ENCODE measurements at regions not wholly inside any gene's neighbourhood (a gene's known extent, or its start where the extent isn't known, plus 50 kb on each side); places are given as distances from the start of the nearest gene placed in this dataset.
"Not testable (repeated sequence)": the region's sequence is repeated elsewhere in the genome, so short reads cannot be mapped to it uniquely, and the experiment has no call there.

- DNase-seq: no peak
These were observed 198.5 kb upstream of the HEY2 start for GRCh38 chr6:125550892-125551291.

- no peak for DNase-seq
These were observed 196.6 kb upstream of the HEY2 start for GRCh38 chr6:125552819-125553218.

GRCh38 chr6:125554456-125554855, 195.0 kb upstream of the HEY2 start:
- DNase-seq: no peak

GRCh38 chr6:125558241-125558843, 191.1 kb upstream of the HEY2 start:
- no peak for DNase-seq

GRCh38 chr6:125558907-125559306, 190.5 kb upstream of the HEY2 start:
- no peak for DNase-seq

GRCh38 chr6:125562156-125562555, 187.3 kb upstream of the HEY2 start:
- no peak for DNase-seq

DNA sequence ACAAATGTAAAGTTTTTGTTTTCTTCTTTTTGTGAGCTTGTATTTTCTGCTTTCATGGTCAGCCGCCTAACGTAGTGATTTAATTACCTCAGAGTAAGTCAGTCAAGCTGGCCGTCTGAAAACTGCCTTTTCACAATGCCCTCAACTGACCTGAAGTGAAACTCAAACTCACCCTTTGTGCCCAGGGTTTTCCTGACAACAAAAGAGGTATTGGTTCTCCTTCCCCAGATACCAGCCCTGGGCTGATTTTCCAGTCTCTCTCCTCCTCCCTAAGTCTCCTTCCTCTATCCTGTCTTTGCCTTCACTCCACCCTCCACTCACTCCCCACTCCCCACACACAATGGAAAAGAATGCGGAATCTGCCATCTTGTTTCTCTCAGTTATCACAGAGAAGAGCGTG, 184.5 kb upstream of the HEY2 start:
- DNase-seq: no peak

- no peak for DNase-seq
These were observed 182.0 kb upstream of the HEY2 start for GRCh38 chr6:125567407-125567806.

DNA sequence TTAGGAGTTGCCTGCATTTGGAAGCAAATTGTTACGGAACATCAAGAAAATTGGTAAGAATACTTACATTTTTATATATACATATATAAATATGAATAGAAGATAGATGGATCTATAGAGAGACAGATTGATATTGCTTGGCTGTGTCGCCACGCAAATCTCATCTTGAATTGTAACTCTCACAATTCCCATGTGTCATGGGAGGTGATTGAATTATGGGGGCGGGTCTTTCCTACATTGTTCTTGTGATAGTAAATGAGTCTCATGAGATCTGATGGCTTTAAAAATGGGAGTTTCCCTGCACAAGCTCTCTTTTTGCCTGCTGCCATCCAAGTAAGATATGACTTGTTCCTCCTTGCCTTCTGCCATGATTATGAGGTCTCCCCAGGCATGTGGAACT, 180.8 kb upstream of the HEY2 start:
- DNase-seq: no peak

DNA sequence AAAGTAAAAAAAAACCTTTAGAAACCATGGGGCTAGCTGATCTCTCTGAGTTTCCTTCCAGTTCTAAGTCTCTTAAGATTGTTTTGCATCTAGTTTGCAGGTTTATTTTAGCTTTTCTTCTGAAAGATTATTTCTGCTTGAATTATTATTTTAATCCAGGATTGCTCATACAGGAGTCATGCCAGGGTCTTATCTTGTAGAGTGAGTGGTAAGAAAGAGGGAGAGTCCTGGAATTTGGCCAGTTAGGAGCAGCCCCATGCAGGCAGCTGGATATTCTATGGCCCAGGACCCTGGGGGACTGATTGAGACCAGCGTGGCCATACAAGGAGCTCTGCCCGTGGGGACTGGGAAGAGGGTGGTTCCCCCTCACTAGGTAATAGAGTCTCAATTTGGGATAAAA, 178.9 kb upstream of the HEY2 start:
- no peak for DNase-seq

DNA sequence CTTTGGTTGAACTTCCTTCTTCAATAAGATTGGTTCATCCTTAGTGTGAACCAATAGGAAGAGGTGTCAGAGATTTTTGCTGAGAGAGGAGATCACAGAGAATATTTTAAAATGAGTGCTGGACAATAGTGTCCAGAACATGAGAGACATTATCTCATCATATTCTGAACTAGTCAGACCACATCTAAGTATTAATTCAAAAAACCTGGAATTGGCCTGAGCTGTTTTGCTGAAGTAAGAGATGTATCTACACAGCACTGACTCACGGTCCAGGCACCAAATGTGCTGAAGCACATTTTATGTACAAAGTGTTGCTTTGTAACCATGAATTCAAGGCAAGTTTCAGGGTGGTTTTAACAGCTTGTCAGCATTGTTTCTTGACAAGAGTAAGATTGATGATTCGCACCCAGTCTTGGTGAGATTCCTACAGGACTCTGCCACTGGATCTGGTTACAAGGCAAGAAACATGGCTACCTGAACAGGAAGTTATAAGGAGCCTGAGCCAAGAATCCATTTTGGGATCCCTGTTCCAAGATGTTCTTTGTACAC, 178.2 kb upstream of the HEY2 start:
- no peak for DNase-seq

DNA sequence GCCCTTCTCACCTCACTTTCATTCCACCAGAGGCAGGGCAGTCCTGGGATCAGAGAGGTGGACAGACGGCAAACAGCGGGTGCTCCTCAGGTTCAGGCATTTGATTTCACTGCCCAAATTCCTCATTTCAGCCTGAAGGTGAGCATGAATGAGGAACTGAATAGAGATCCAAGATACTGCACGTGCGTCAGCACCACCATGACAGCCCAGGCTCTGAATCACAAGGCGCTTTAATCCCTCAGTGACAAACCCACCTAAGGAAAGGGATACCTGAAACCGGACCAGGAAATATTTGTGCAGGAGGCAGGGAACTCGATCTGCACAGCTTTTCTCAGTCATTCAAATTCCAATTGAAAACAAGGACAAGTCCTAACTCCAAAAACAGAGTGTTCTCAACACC, 174.8 kb upstream of the HEY2 start:
- no peak for DNase-seq

DNA sequence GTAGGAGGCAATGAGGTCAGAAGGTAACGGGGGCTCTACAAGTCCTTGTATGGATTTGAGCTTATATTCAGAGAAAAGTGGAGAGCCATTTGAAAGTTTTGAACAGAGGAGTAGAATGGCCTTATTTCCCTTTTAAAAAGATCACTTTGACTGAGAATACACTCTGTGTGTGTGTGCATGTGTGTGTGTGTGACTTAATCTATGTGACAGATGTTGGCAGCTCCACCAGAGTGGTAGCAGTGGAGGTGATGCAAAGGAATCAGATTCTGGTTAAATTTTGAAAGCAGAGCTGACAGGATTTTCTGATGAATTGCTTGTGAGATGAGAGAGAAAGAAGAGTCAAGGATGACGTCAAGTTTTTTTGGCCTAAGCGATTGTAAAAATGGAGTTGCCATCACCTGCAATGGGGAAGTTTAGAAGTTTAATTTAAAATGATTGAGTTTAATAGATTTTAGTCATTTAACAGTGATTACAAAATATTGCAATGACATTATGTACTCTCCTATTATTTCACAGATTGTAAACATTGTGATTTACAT, 172.2 kb upstream of the HEY2 start:
- no peak for DNase-seq

DNA sequence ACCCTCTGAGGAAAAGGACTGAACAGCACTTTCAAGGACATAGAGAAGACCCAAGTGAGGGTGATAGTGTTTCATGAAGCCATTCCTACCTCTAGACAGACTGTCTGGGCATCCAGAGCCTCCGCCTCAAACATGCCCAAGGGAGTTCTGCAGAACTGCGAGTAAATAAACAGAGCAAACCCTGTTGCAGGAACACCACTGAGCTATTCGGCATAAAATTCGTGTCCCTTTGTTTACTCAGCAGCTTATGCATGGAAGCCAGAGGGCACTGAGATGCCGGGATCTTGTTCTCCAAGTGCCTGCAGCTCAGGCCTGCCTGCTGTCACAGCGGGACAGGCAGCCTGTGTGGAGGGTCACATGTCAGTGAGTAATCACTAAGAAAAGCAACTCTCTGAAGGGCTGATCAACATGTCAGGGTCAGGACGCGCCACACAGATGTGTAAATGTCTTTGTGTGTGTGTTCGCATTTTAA, 164.9 kb upstream of the HEY2 start:
- no peak for DNase-seq

- DNase-seq: no peak
These were observed 164.0 kb upstream of the HEY2 start for GRCh38 chr6:125585470-125585869.

DNA sequence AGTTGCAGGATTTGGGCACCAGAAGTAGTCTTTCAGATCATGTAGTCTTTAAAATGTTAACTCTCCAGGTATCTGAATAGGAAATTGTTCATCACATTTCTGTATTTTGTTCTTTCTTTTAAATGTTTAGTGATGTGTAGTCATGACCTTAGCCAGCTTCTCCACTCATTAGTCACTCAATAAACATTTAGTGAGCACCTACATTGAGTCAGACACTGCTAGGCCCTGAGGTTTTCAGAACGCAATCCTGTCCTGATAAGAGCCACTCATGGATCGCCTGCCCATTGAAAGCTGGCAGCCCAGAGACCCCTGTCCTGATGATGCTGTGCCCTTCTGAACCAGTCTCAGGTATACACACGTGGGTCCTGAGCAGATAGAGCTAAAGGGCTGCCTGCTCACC, 163.4 kb upstream of the HEY2 start:
- no peak for DNase-seq

DNA sequence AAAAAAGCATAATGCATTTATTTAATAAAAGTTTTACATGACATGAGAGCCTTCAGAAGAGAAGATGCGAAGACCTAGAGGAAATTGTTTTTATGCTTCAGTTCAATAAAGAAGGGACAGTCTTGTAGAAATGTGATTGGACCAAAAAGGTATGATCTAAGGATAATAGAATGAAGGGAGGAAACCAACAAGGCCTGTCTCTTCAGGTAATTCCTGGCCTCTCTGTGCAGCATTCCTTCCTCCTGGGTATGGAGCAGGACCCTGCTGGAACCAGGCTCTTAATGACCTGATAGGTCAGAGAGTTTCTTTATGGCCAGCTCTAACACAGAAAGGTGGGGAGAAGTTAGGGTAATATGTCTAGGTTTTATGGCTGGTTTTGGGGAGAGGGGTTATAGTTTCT, 162.8 kb upstream of the HEY2 start:
- no peak for DNase-seq

DNA sequence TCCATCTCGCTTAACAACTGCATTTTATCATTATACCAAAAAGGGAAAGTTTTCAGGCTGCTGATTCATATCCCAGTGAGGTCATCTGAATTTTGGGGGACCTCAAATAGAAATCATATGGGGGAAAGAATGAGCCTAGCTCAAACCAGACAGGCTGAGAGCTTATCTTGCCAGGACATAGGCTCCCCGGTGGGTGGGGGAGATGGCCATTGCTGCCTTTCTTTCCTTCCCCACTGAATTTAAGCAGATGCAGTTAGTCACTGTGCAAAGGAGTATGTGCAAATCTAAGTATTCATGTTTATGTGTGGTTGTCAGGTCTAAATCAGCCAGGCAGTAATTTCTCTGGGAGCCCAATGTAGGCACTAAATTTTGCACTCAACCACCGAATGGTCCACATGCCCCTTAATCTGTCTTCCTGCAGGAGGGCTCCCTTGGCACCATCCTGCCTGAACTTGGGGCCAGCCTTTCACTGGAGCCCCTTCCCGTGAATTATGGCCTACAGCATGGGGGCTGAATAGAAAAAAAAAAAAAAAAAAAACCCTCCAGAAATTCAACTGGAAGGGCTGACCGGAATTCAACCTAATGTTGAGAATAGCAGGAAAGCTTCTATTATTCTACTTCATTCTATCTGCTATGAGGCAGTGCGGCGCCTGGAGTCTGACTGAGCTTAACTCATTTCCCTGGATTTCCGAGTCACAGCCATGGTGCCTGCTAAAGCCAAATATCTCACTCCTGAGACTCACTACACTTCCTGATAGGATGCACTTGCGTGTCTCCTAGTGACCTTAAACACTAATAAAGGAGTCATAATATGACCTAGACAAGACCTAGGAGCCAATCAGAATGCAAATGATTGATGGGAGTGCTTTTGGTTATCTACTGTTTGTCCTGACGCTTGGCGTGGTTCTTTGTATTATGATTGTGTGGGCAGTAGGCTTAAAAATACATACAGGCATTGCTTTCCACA, 161.5 kb upstream of the HEY2 start:
- DNase-seq: no peak

DNA sequence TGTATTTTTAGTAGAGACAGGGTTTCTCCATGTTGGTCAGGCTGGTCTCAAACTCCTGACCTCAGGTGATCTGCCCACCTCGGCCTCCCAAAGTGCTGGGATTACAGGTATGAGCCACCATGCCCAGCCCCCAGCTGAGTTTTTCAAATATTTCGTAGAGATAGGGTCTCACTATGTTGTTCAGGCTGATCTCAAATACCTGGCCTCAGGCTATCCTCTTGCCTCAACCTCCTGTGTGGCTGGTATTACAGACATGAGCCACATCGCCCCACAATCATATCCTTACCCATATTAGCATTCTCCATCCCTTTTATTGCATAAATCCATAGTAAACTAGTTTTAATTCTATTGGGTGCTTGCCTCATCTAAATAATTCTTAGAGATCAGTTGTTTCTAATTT, 157.6 kb upstream of the HEY2 start:
- DNase-seq: not testable (repeated sequence)

GRCh38 chr6:125593746-125594145, 155.7 kb upstream of the HEY2 start:
- no peak for DNase-seq

DNA sequence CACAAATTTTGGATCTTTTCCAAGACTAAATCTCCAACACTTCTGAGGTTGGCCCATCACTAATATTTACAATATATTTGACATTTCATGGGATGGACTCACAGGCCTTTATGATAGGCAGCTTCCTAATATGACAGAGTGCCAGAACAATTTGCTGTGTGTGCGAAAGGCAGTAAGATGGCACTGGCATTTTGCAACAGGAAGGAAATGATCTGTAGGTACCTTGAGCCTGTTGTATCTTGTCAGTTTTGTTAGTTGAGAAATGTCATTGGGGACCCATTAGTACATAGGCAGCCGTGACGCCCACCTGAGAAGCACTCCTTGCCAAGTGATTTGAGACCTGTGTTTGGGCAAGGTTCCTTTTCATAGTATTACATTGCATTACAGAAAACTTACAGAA, 153.4 kb upstream of the HEY2 start:
- no peak for DNase-seq

GRCh38 chr6:125597411-125598253, 151.8 kb upstream of the HEY2 start:
- no peak for DNase-seq

DNA sequence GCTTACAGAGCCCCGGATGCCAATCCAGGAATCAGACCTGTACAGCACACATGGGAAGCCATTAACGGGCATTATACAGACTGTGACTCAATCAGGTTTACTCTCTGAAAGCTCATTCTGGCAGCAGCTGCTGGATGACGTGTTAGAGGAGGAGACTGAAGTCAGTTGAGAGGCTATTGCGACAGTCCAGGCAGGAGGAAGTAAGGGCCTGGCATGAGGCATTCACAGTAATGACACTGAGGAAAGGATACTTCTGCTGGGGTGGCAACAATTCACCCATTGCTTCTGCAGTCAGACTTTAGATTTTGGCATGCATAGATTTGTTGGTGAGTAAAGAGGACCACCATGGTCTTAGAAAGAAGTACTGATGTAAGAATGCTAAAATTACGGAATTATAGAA, 151.0 kb upstream of the HEY2 start:
- DNase-seq: no peak

Measured in NCI-H2081 treated with DMSO at 0.1 percent for 48 hours (cell line).